NT2/D1 (cell line): ENCODE measurements at regions not wholly inside any gene's neighbourhood (a gene's known extent, or its start where the extent isn't known, plus 50 kb on each side); places are given as distances from the start of the nearest gene placed in this dataset.

Source experiments
- SUZ12 ChIP-seq: IDR thresholded peaks from 2 replicates; pipeline ENCODE4 v1.6.1; 2011; ENCODE audit not compliant: insufficient read length, insufficient read depth; ENCODE audit errors: extremely low read depth
- YY1 ChIP-seq: IDR thresholded peaks from 2 replicates; pipeline ENCODE4 v1.6.1; 2011; ENCODE audit not compliant: insufficient read length, insufficient read depth
- ZNF274 ChIP-seq: IDR thresholded peaks from 2 replicates; pipeline ENCODE4 v1.6.1; 2011; ENCODE audit warnings: mild to moderate bottlenecking, low read depth, low read length

DNA sequence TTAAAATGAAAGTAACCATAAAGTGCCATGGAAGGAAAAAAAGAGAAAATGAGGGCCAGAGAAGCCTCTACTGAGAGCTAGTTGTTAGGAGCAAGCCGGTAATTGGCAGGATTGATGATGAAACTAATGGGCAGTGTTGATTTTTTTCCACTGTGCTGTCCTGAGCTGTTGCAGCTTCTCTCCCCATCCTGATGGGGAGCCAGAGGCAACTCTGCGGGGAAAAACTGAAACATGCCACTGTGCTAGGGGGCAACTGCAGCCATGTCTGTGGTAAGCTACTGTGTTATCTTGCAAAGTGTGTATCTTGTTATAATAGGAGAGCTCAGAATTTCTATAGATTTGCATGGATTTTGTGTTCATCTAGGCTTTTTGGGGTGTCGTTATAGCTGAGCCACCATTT lies 487.9 kb downstream of the STK39 start:
- TF ChIP-seq ZNF274 (no peak), SUZ12 (no peak), YY1 (no peak)
